GM21423 (cell line): ENCODE measurements at regions not wholly inside any gene's neighbourhood (a gene's known extent, or its start where the extent isn't known, plus 50 kb on each side); places are given as distances from the start of the nearest gene placed in this dataset.

ENCODE experiments used
- ATAC-seq: cut with Tn5 transposase; IDR thresholded peaks from one replicate; pipeline ENCODE4 v1.9.1; 2021; ENCODE audit warnings: mild to moderate bottlenecking, moderate library complexity; ENCODE audit not compliant: unreplicated experiment

GRCh38 chr11:134587345-134587744 is 175.3 kb upstream of the B3GAT1 start:
- ATAC-seq = no peak

- ATAC-seq = no peak
Measured at GRCh38 chr11:134586726-134587125, 174.7 kb upstream of the B3GAT1 start.

GRCh38 chr11:134585666-134586610 is 173.9 kb upstream of the B3GAT1 start:
- no peak for ATAC-seq

- ATAC-seq = no peak
Measured at GRCh38 chr11:134584706-134585445, 172.8 kb upstream of the B3GAT1 start.

GRCh38 chr11:134584001-134584561 is 172.0 kb upstream of the B3GAT1 start:
- ATAC-seq = no peak

- ATAC-seq = peak; percentile 63
Measured at GRCh38 chr11:134583397-134583990, 171.5 kb upstream of the B3GAT1 start.

GRCh38 chr11:134582770-134583095 is 170.7 kb upstream of the B3GAT1 start:
- no peak for ATAC-seq

GRCh38 chr11:134581966-134582769 is 170.1 kb upstream of the B3GAT1 start:
- ATAC-seq = no peak

GRCh38 chr11:134581121-134581626 is 169.1 kb upstream of the B3GAT1 start:
- ATAC-seq = no peak

- no peak for ATAC-seq
Measured at GRCh38 chr11:134580610-134580975, 168.6 kb upstream of the B3GAT1 start.

GRCh38 chr11:134579724-134580609 is 167.9 kb upstream of the B3GAT1 start:
- ATAC-seq = no peak

- no peak for ATAC-seq
Measured at GRCh38 chr11:134578807-134579723, 167.0 kb upstream of the B3GAT1 start.

- ATAC-seq = no peak
Measured at GRCh38 chr11:134577751-134578395, 165.8 kb upstream of the B3GAT1 start.

- no peak for ATAC-seq
Measured at GRCh38 chr11:134576721-134577171, 164.7 kb upstream of the B3GAT1 start.

GRCh38 chr11:134576286-134576685 is 164.2 kb upstream of the B3GAT1 start:
- no peak for ATAC-seq

- no peak for ATAC-seq
Measured at GRCh38 chr11:134575504-134576230, 163.6 kb upstream of the B3GAT1 start.

GRCh38 chr11:134574947-134575346 is 162.9 kb upstream of the B3GAT1 start:
- no peak for ATAC-seq
